HG02610 (cell line): ENCODE measurements at regions not wholly inside any gene's neighbourhood (a gene's known extent, or its start where the extent isn't known, plus 50 kb on each side); places are given as distances from the start of the nearest gene placed in this dataset.

Source experiments
- ATAC-seq: cut with Tn5 transposase; IDR thresholded peaks from one replicate; pipeline ENCODE4 v1.9.1; 2021; ENCODE audit warnings: mild to moderate bottlenecking, moderate library complexity; ENCODE audit not compliant: unreplicated experiment

GRCh38 chr5:163385824-163386223 is 51.6 kb upstream of the CCNG1 start:
- no peak for ATAC-seq

- ATAC-seq: no peak
These were observed 51.0 kb upstream of the CCNG1 start for GRCh38 chr5:163386352-163386751.

- ATAC-seq: no peak
These were observed 49.6 kb upstream of the CCNG1 start for GRCh38 chr5:163387589-163388343.
